Sigmoid colon (tissue), 4 donors: ENCODE measurements at regions not wholly inside any gene's neighbourhood (a gene's known extent, or its start where the extent isn't known, plus 50 kb on each side); places are given as distances from the start of the nearest gene placed in this dataset.

Experiments used
- CTCF ChIP-seq, 4 experiments: fragments of 450-650 bp in 3 of 4; fragments of 200-600 bp in 1 of 4; IDR thresholded peaks; one replicate each; pipeline ENCODE4 v1.5.1; 2016 to 2019; ENCODE audit warnings: antibody characterized with exemption in 4 of 4, mild to moderate bottlenecking in 3 of 4, moderate library complexity in 2 of 4
- EP300 ChIP-seq, 4 donors: sonication (generic); formaldehyde crosslinking; IDR thresholded peaks; one replicate each; pipeline ENCODE4 v1.6.1; 2017; ENCODE audit warnings: antibody characterized with exemption in 4 of 4
- POLR2A ChIP-seq, 2 donors: fragments of 450-650 bp; IDR thresholded peaks; one replicate each; pipeline ENCODE4 v1.6.1; 2016; ENCODE audit warnings: antibody characterized with exemption in 2 of 2, mild to moderate bottlenecking in 2 of 2, moderate library complexity in 2 of 2

- TF ChIP-seq EP300 (IDR thresholded peaks at IDR 0.05) = no peak
- TF ChIP-seq CTCF (IDR thresholded peaks at IDR 0.05) = no peak
- TF ChIP-seq POLR2A (IDR thresholded peaks at IDR 0.05) = no peak
Observed at GRCh38 chr16:17784073-17784472, 313.3 kb upstream of the XYLT1 start.
